GM19324 (cell line): ENCODE measurements at regions not wholly inside any gene's neighbourhood (a gene's known extent, or its start where the extent isn't known, plus 50 kb on each side); places are given as distances from the start of the nearest gene placed in this dataset.
A peak's percentile ranks its signal among the peaks of the same experiment; 100 is the strongest.

Experiments used
- ATAC-seq: cut with Tn5 transposase; IDR thresholded peaks from one replicate; pipeline ENCODE4 v1.9.1; 2021; ENCODE audit warnings: mild to moderate bottlenecking, moderate library complexity; ENCODE audit not compliant: unreplicated experiment, low FRiP score

DNA sequence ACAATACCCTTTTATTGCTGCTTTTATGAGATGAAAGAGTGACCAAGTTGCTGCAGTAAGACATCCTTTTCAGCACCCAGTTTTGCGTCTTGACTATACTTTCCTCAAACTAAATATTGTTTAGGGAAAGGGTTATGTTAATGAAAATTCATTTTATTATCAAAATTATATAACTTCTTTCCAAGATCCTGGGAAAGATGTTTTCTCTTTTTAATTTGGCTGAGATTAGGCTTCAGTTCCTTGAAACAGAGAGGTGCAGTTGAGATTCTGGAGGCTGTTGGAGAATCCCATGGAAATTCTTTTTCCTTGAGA, 91.6 kb upstream of the KCNA3 start:
- ATAC-seq, result no peak

- no peak for ATAC-seq
Observed at GRCh38 chr1:110765640-110766335, 91.0 kb upstream of the KCNA3 start.

DNA sequence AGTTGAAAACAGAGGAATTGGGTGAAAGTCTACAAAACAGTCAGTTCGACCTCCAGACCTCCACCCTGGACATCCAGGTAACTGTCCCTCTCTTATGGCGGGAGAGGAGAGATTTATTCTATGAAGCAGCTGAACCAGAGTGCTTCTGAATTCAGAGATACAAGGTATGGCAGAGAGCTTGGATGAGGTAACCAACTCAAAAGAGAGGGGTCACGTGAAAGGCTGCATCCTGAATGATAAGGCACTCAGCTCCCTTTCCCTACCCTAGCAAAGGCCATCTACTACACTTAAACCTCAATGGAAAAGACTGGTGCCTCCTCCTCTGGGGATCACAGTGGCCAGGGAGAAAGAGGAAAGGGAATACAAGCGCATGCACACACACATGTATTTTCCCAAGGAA, 88.4 kb upstream of the KCNA3 start:
- ATAC-seq, result no peak

GRCh38 chr1:110760321-110760720, 85.6 kb upstream of the KCNA3 start:
- ATAC-seq, result no peak

GRCh38 chr1:110756506-110756905, 81.8 kb upstream of the KCNA3 start:
- ATAC-seq, result no peak

DNA sequence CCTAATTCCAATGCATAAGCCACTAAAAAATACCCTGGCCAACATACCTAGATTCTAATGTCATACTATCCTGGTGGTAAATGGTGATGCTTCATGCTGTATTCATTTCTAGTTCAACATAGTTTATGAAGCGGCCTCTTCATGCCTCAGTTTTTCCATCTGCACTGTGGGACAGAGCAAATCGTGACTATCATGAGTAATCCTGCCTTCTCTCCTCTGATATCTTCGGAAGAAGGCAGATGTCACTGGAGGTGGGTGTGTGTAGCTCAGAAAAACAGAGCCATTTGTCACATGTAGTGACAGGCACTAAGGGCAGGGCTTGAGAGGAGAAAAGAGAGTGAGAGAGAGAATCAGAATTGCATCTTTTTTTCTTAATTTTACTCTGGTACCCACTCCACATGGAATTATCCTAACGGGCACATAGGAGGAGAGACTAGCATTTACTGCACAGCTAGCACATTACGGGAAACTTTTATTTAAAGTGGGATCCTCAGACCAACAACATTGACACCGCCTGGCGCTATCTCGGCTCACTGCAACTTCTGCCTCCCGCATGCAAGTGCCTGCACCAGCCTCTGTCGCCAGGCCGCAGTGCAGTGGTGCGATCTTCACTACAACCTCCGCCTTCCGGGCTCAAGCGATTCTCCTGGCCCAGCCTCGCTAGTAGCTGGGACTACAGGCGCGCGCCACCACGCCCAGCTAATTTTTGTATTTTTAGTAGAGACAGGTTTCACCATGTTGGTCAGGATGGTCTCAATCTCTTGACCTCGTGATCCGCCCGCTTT, 78.4 kb upstream of the KCNA3 start:
- no peak for ATAC-seq

GRCh38 chr1:110750562-110750961, 75.8 kb upstream of the KCNA3 start:
- no peak for ATAC-seq

- no peak for ATAC-seq
Observed at GRCh38 chr1:110749960-110750359, 75.2 kb upstream of the KCNA3 start.

DNA sequence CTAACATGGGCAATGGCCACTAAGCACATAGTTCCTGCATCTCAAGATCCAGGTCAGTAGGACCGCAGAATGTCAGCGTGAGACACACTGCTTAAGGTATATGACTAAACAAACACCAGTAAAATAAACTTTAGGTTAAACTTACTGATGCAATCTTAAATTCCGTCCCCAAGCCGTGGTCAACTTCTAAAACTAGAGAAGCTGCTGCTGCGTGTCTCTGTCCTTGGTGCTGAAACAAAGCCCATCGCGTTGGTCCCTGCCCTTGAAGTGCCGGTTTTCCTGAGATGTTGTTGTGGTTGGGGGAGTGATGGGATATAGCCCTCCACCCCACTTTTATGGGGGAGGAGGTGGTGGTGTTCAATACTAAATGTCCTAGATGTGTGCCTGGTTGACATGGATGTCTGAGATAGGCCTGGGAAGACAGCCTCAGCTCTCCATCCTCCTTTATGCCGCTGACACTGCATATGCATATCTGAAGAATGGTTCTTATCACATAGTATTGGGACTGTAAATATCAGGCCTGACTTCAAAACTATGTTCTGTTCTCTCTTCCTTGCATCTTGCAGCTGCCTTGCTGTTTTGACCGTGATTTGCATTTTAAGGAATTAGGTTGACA, 72.0 kb upstream of the KCNA3 start:
- no peak for ATAC-seq

- no peak for ATAC-seq
Observed at GRCh38 chr1:110743397-110743796, 68.7 kb upstream of the KCNA3 start.

DNA sequence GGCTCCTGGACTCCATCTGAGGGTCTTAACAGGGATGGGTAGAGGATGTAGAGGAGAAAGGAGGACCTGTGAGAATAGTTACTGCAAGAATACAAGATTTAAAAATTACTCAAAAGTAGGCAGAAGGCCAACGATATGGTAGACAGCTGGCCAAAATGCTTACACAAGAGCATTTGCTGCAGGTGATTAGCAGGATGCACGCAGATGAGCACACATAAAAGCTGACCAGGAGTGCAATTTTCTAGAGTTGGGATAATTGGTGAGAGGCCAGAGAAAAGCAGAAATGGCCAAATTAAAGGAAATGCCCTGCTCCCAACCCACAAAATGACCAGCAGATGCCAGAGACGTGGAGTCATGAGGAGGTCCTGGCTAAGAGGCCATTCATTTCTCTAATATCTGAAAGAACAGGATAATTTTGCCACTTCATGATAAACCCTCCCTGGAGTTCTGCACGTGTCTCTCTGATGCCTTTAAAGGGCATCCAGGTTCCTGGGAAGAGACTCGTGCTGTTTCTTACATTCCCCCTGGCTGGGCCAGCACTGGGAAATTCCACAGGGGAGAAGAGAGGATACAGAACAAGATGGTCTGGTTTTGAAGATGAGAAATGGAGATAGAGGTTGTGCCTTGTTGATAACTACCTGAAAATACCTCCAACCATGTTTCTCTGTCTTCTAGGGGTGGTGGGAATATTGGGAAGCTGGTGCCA, 62.3 kb upstream of the KCNA3 start:
- no peak for ATAC-seq

DNA sequence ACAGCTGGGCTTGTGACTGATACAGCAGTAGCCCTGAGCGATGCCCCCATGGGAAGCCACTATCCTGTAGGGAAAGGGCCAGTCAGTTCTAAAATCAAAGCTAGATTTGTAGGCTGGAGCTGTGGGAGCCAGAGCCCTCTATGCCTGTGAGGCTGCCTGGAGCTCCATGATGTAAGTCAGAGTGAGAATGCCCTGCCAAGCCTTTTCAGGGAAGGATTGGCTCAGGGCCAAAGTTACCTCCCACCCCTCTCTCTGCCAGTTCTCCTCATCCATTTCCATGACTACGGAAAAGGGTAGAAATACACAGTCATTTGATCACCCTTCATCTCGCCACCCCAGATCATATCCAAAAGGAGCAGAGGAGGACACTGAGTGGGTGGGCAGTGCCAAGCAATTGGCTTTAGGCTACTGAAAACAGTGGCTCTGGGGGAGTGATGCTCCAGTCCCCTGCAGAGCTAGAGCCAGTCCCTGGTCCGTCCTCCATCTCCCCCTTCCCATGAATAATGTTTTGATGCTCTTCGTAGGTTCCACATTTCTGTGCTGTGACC, 59.5 kb upstream of the KCNA3 start:
- ATAC-seq, result no peak

DNA sequence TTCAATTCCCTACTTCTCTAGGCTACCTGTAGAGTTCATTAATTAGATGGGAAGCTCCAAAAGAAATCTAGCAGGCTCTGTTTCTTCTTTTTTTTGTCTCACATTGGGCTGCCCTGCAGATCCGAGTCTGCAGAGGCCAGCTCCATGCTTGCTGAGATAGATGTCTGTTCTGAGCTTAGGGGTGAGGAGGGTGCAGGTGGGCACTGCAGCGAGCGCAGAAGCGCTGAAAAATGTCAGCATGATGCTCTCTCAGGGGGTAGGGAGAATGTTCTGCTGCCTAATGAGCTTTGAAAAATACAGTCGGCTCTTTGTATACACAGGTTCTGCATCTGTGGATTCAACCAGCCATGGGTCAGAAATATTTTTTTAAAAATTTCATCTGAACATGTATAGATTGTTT, 56.8 kb upstream of the KCNA3 start:
- ATAC-seq, result no peak

DNA sequence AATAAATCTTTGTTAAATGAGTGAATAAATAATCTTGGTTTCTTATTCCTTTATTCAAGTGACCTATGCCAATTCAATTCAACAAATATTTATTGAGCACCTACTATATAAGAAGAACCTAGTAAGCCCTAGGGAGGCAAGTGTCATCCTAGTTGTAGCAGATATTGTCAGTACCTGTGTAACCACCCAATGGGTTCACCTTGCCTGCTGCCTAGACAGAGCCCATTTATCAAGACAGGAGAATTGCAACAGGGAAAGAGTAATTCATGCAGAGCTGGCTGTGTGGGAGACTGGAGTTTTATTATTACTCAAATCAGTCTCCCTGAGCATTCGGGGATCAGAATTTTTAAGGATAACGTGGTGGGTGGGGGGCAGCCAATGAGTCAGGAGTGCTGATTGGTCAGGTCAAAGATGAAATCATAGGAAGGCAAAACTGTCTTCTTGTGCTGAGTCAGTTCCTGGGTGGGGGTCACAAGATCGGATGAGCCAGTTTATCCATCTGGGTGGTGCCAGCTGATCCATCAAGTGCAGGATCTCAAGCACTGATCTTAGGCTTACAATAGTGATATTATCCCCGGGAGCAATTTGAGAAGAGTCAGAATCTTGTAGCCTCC, 53.8 kb upstream of the KCNA3 start:
- no peak for ATAC-seq

DNA sequence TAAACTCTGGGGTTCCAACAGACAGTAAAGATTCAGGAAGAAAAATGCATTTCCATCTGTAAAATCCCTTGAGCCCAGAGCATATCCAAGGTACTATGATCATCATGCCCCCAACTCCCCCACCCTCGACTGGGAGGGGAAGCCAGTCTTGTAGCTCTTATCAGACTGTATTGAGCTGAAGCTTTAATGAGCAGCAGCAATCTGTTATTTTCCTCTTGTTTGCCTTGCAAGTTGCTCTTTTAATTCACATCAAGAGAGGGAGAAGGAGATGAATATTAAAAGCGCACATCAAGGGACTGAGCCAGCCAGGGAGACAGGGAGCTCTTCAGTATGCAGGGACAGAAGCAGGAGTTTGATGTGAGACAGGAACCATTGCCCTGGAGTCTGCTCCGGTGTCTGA, 52.5 kb upstream of the KCNA3 start:
- no peak for ATAC-seq

- peak; percentile 72 for ATAC-seq
Observed at GRCh38 chr1:110726755-110727154, 52.0 kb upstream of the KCNA3 start.
